Coronary artery (tissue), 2 donors: ENCODE measurements at regions not wholly inside any gene's neighbourhood (a gene's known extent, or its start where the extent isn't known, plus 50 kb on each side); places are given as distances from the start of the nearest gene placed in this dataset.

Experiments used
- DNase-seq: peaks from one replicate; pipeline ENCODE4 v3.0.0-alpha.2; 2017; ENCODE audit warnings: low spot score
- H3K27ac ChIP-seq, 2 donors: fragments of 200-600 bp; sonication (generic); one replicate each; pipeline ENCODE4 v1.5.1; 2016 to 2019
- H3K4me3 ChIP-seq: fragments of 200-600 bp; sonication (generic); 2 replicates; pipeline ENCODE4 v1.5.1; 2016; ENCODE audit warnings: mild to moderate bottlenecking, moderate library complexity
- CTCF ChIP-seq: fragments of 200-600 bp; sonication (generic); IDR thresholded peaks from one replicate; pipeline ENCODE4 v1.5.1; 2019; ENCODE audit warnings: antibody characterized with exemption

GRCh38 chr5:109522404-109522803 lies 112.6 kb upstream of the PJA2 start:
- H3K4me3 ChIP-seq = no peak overlapping the region
- no peak overlapping the region for H3K27ac ChIP-seq
- no peak for DNase-seq
- TF ChIP-seq CTCF = no peak

GRCh38 chr5:109519416-109519815 lies 109.6 kb upstream of the PJA2 start:
- Histone ChIP-seq H3K4me3 (no peak overlapping the region), H3K27ac (no peak overlapping the region)
- TF ChIP-seq CTCF = no peak
- no peak for DNase-seq

- Histone ChIP-seq H3K4me3 (no peak overlapping the region), H3K27ac (no peak overlapping the region)
- DNase-seq = no peak
- TF ChIP-seq CTCF = no peak
Measured at GRCh38 chr5:109516390-109516789, 106.6 kb upstream of the PJA2 start.

GRCh38 chr5:109511980-109512734 lies 102.4 kb upstream of the PJA2 start:
- TF ChIP-seq CTCF = no peak
- H3K27ac ChIP-seq = no peak overlapping the region
- H3K4me3 ChIP-seq = no peak overlapping the region
- DNase-seq = no peak

- TF ChIP-seq CTCF = no peak
- Histone ChIP-seq H3K4me3 (no peak overlapping the region), H3K27ac (no peak overlapping the region)
- no peak for DNase-seq
Measured at GRCh38 chr5:109506556-109506955, 96.8 kb upstream of the PJA2 start.

GRCh38 chr5:109496112-109496511 lies 86.3 kb upstream of the PJA2 start:
- H3K27ac ChIP-seq = no peak overlapping the region
- H3K4me3 ChIP-seq = no peak overlapping the region
- DNase-seq = no peak
- TF ChIP-seq CTCF = no peak

GRCh38 chr5:109487753-109488420 lies 78.1 kb upstream of the PJA2 start:
- no peak overlapping the region for H3K27ac ChIP-seq
- no peak for TF ChIP-seq CTCF
- DNase-seq = no peak
- H3K4me3 ChIP-seq = no peak overlapping the region
